Colonic mucosa (tissue), 4 donors: ENCODE measurements at regions not wholly inside any gene's neighbourhood (a gene's known extent, or its start where the extent isn't known, plus 50 kb on each side); places are given as distances from the start of the nearest gene placed in this dataset.

Source experiments
- DNase-seq: peaks from one replicate; pipeline ENCODE4 v3.0.0-alpha.2; 2020
- H3K27ac ChIP-seq: fragments of 200-600 bp; one replicate; pipeline ENCODE4 v1.8.0; 2021
- H3K27me3 ChIP-seq: fragments of 200-600 bp; one replicate; pipeline ENCODE4 v1.8.0; 2021
- H3K36me3 ChIP-seq: fragments of 200-600 bp; one replicate; pipeline ENCODE4 v1.8.0; 2021
- H3K4me1 ChIP-seq: fragments of 200-600 bp; one replicate; pipeline ENCODE4 v1.8.0; 2021; ENCODE audit warnings: mild to moderate bottlenecking
- H3K4me3 ChIP-seq: fragments of 200-600 bp; one replicate; pipeline ENCODE4 v1.8.0; 2021
- H3K9ac ChIP-seq, 2 donors: one replicate each; pipeline ENCODE4 v1.7.0; 2013; ENCODE audit warnings: control low read depth in 2 of 2, low read depth in 2 of 2, low read length in 2 of 2
- H3K9me3 ChIP-seq: fragments of 200-600 bp; one replicate; pipeline ENCODE4 v1.8.0; 2021
- intact Hi-C: fragments of 100-400 bp; cut with DNase I; formaldehyde crosslinking; loops from one replicate; pipeline ENCODE4 v1.14.1; 2022
- TF ChIP-seq, protein P1 (sequence below): fragments of 200-600 bp; IDR thresholded peaks from one replicate; pipeline ENCODE4 v1.8.0; 2022; ENCODE audit warnings: antibody characterized with exemption, mild to moderate bottlenecking
- donor health status: healthy.
- donor health status: DM: no; HTN: no; CAD: no.
- donor health status: DM: no; HTN: no; CAD: no.

DNA sequence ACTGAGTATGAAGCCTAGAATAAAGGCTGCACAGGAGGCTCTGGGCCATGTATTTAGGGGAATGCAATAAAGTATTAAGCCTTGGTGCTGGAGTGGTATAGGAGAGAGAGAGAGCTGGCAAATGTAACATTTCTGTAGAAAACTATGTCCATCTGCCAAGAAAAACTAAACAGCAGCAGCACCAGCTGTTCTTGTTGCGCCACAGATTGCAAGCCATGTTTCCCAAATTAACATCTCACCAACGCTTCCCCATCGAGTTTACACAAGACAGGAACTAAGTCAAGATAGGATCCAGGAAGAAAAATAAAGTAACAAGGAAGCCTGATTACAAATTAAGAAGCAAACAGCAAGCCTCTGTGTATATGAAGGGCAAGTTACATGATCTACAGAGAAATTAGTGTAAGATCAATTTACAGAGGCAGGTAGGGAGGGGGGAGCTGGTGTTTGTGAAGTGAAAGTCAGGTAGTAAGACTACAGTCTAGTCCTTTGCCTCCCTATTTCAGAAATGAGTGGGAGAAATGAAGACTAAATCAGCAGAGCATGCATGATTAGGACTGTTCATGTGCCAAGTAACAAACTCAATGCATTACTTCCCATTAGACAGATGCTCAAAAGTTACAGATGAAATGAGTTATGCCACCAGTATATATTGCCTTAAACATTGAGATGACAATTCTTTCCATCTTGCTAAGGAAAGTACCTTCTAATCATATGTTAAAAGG is 900.5 kb downstream of the EPHA3 start:
- no peaks in the 10 kb centered on the region for H3K36me3 ChIP-seq
- H3K27ac ChIP-seq, result no peak overlapping the region
- no peak overlapping the region for H3K9ac ChIP-seq
- TF ChIP-seq, protein P1, sequence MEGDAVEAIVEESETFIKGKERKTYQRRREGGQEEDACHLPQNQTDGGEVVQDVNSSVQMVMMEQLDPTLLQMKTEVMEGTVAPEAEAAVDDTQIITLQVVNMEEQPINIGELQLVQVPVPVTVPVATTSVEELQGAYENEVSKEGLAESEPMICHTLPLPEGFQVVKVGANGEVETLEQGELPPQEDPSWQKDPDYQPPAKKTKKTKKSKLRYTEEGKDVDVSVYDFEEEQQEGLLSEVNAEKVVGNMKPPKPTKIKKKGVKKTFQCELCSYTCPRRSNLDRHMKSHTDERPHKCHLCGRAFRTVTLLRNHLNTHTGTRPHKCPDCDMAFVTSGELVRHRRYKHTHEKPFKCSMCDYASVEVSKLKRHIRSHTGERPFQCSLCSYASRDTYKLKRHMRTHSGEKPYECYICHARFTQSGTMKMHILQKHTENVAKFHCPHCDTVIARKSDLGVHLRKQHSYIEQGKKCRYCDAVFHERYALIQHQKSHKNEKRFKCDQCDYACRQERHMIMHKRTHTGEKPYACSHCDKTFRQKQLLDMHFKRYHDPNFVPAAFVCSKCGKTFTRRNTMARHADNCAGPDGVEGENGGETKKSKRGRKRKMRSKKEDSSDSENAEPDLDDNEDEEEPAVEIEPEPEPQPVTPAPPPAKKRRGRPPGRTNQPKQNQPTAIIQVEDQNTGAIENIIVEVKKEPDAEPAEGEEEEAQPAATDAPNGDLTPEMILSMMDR, result no peak
- H3K4me1 ChIP-seq, result no peaks in the 10 kb centered on the region
- H3K27me3 ChIP-seq, result no peaks in the 10 kb centered on the region
- no peaks in the 10 kb centered on the region for H3K9me3 ChIP-seq
- no peak overlapping the region for H3K4me3 ChIP-seq
- intact Hi-C loops, result no loop called here
- DNase-seq, result no peak

DNA sequence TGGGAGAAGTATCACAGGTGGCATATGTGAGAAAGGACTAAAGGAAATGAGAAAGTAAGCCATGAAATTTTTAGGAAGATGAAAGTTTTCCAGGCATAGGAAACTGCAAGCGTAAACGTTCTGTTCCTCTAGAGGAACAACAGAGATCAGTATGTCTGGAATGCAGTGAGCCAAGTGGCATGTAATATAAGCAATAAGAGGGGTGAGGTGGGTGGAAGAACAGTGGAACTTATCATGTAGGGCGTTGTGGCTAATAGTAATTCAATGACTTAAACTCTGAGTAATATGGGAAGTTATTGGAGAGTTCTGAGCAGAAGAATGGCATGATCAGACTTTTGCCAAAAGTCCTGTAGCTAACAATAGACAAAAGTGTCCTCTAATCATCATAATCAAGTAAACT is 902.9 kb downstream of the EPHA3 start:
- Histone ChIP-seq H3K36me3 (no peaks in the 10 kb centered on the region), H3K9ac (no peak overlapping the region), H3K27ac (no peak overlapping the region), H3K4me1 (no peaks in the 10 kb centered on the region), H3K4me3 (no peak overlapping the region), H3K27me3 (no peaks in the 10 kb centered on the region), H3K9me3 (no peaks in the 10 kb centered on the region)
- intact Hi-C loops, result no loop called here
- TF ChIP-seq, protein P1, result no peak
- DNase-seq, result no peak

DNA sequence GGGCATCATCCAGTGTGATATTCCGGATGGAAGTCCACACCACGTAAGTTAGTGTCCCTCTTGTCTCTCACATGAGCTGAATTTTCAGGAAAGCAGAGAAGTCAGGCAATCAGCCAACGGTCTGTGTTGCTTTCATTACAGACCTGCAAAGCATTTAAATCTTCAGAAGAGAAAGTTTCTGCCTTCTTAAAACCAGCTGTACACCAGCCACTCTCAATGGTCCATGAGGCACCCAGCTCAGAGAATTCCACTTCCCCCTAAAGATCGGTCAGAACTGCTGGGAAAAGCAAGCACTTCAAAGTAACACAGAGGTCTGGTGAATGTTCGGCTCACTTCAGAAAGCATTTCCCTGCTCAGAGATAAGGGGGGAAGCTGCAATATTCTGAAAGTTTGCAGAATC is 903.7 kb downstream of the EPHA3 start:
- Histone ChIP-seq H3K36me3 (no peaks in the 10 kb centered on the region), H3K27ac (no peak overlapping the region), H3K4me3 (no peak overlapping the region), H3K4me1 (no peaks in the 10 kb centered on the region), H3K27me3 (no peaks in the 10 kb centered on the region), H3K9me3 (no peaks in the 10 kb centered on the region), H3K9ac (no peak overlapping the region)
- no peak for DNase-seq
- intact Hi-C loops, result no loop called here
- TF ChIP-seq, protein P1, result no peak

DNA sequence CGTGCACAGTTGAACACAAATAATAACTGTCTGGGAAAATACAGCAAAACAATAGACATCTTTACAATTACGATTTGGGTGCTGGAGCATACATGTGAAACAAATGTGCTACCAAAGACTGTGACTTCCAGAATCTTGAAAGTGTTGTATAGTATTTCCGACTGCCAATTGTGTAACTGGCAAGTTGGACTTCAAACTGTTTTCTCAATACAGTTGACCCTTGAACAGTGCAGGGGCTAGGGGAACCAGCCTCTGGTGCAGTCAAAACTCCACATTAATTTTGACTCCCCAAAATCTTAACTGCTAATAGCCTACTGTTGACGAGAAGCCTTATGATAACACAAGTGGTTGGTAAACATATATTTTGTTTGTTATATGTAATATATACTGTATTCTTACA is 904.2 kb downstream of the EPHA3 start:
- Histone ChIP-seq H3K4me3 (no peak overlapping the region), H3K36me3 (no peaks in the 10 kb centered on the region), H3K9ac (no peak overlapping the region), H3K4me1 (no peaks in the 10 kb centered on the region), H3K27me3 (no peaks in the 10 kb centered on the region), H3K27ac (no peak overlapping the region), H3K9me3 (no peaks in the 10 kb centered on the region)
- intact Hi-C loops, result no loop called here
- TF ChIP-seq, protein P1, result no peak
- DNase-seq, result no peak

DNA sequence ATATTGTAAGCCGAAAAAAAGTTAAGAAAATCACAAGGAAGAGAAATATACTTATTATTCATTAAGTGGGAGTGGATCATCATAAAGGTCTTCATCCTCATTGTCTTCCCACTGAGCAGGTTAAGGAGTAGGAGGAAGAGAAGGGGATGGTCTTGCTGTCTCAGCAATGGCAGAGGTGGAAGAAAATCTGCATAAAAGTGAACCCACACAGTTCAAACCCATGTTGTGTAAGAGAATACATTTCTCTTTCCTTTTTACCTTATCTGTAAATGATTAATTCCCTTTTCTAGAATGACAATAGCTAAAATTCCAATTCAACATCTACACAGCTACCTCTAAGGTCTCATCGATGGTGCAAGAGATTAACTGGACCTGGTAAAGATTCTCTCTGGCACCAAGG is 904.6 kb downstream of the EPHA3 start:
- no peak for DNase-seq
- Histone ChIP-seq H3K9ac (no peak overlapping the region), H3K27me3 (no peaks in the 10 kb centered on the region), H3K4me3 (no peak overlapping the region), H3K27ac (no peak overlapping the region), H3K9me3 (no peaks in the 10 kb centered on the region), H3K36me3 (no peaks in the 10 kb centered on the region), H3K4me1 (no peaks in the 10 kb centered on the region)
- intact Hi-C loops, result no loop called here
- TF ChIP-seq, protein P1, result no peak
